IMR-90 (cell line): ENCODE measurements at regions not wholly inside any gene's neighbourhood (a gene's known extent, or its start where the extent isn't known, plus 50 kb on each side); places are given as distances from the start of the nearest gene placed in this dataset.

ENCODE experiments used
- ATAC-seq: fragments of 200-7000 bp; cut with Tn5 transposase; 2 replicates; pipeline ENCODE4 v1.9.1; 2020; ENCODE audit warnings: low read depth, mild to moderate bottlenecking, moderate library complexity
- BruUV-seq: library from RNA; stranded (reverse); fragments of 400-500 nt; replicated peaks from 2 replicates; lab custom pipeline; 2021; lab: Mats Ljungman, UMichigan
- CTCF ChIA-PET: fragments of 300-600 bp; formaldehyde crosslinking; extraction: SDS; loops from one replicate; lab custom pipeline; 2021; ENCODE audit warnings: antibody characterized with exemption; lab: Yijun Ruan, JAX
- POLR2A ChIA-PET: fragments of 300-600 bp; sonication (Branson Sonifier 250); formaldehyde crosslinking; loops from one replicate; lab custom pipeline; 2022; ENCODE audit warnings: antibody characterized with exemption; ENCODE audit not compliant: unreplicated experiment; lab: Charles Lee
- DNase-seq: peaks from one replicate; pipeline ENCODE4 v3.0.0; 2013
- H2AFZ ChIP-seq: replicated peaks from 2 replicates; pipeline ENCODE3; 2013; ENCODE audit warnings: low read length, mild to moderate bottlenecking; ENCODE audit not compliant: poor library complexity
- H2AK5ac ChIP-seq: 2 replicates; pipeline ENCODE4 v1.6.1; 2013; ENCODE audit warnings: low read depth, low read length, inconsistent platforms
- H2AK9ac ChIP-seq: replicated peaks from 2 replicates; pipeline ENCODE3; 2013; ENCODE audit warnings: mild to moderate bottlenecking, low read depth, low read length, moderate library complexity; ENCODE audit not compliant: poor library complexity
- H2BK120ac ChIP-seq: 2 replicates; pipeline ENCODE4 v1.6.1; 2013; ENCODE audit warnings: low read depth, low read length, inconsistent platforms
- H2BK15ac ChIP-seq: 3 replicates; pipeline ENCODE4 v1.6.1; 2013; ENCODE audit warnings: low read depth, low read length, inconsistent platforms
- H2BK20ac ChIP-seq: 2 replicates; pipeline ENCODE4 v1.6.1; 2013; ENCODE audit warnings: low read depth, mild to moderate bottlenecking, inconsistent platforms, low read length, moderate library complexity
- H2BK5ac ChIP-seq: 2 replicates; pipeline ENCODE4 v1.6.1; 2013; ENCODE audit warnings: mild to moderate bottlenecking, low read depth, low read length, inconsistent platforms; ENCODE audit not compliant: poor library complexity, severe bottlenecking
- H3K14ac ChIP-seq: replicated peaks from 2 replicates; pipeline ENCODE4 v1.6.1; 2013; ENCODE audit warnings: low read depth, low read length, inconsistent platforms
- H3K18ac ChIP-seq: 2 replicates; pipeline ENCODE4 v1.6.1; 2013; ENCODE audit warnings: low read depth, low read length, control low read depth
- H3K23ac ChIP-seq: 2 replicates; pipeline ENCODE4 v1.6.1; 2013; ENCODE audit warnings: low read depth, low read length, inconsistent platforms
- H3K27ac ChIP-seq: 2 replicates; pipeline ENCODE4 v1.5.1; 2013; ENCODE audit warnings: mild to moderate bottlenecking, control low read depth, low read length; ENCODE audit not compliant: insufficient read depth
- H3K27me3 ChIP-seq: 2 replicates; pipeline ENCODE4 v1.6.1; 2013; ENCODE audit warnings: low read length; ENCODE audit not compliant: control insufficient read depth, insufficient read depth
- H3K36me3 ChIP-seq: 2 replicates; pipeline ENCODE4 v1.6.1; 2013; ENCODE audit warnings: low read length, mixed read lengths; ENCODE audit not compliant: control insufficient read depth, insufficient read depth
- H3K4ac ChIP-seq: 2 replicates; pipeline ENCODE4 v1.6.1; 2013; ENCODE audit warnings: low read depth, low read length, inconsistent platforms
- H3K4me1 ChIP-seq: 2 replicates; pipeline ENCODE4 v1.6.1; 2013; ENCODE audit warnings: low read length, mixed read lengths; ENCODE audit not compliant: control insufficient read depth, insufficient read depth
- H3K4me2 ChIP-seq: 2 replicates; pipeline ENCODE4 v1.6.1; 2013; ENCODE audit warnings: low read depth, mild to moderate bottlenecking, control low read depth, low read length, moderate library complexity
- H3K4me3 ChIP-seq: 2 replicates; pipeline ENCODE4 v1.5.1; 2013; ENCODE audit warnings: low read depth, mild to moderate bottlenecking, control low read depth, low read length, moderate library complexity; ENCODE audit not compliant: insufficient read depth
- H3K56ac ChIP-seq: 2 replicates; pipeline ENCODE4 v1.6.1; 2013; ENCODE audit warnings: low read length, inconsistent platforms; ENCODE audit not compliant: insufficient read depth; ENCODE audit errors: extremely low read depth
- H3K79me1 ChIP-seq, 2 experiments: 2 replicates each; pipeline ENCODE4 v1.6.1; 2013; ENCODE audit warnings: low read length in 2 of 2, inconsistent platforms in 1 of 2, low read depth in 1 of 2
- H3K9ac ChIP-seq: 2 replicates; pipeline ENCODE4 v1.6.1; 2013; ENCODE audit warnings: low read depth, low read length, control low read depth
- H3K9me1 ChIP-seq: 2 replicates; pipeline ENCODE4 v1.6.1; 2013; ENCODE audit warnings: low read length, inconsistent platforms; ENCODE audit not compliant: insufficient read depth
- H3K9me3 ChIP-seq: 2 replicates; pipeline ENCODE4 v1.6.1; 2013; ENCODE audit warnings: low read length; ENCODE audit not compliant: control insufficient read depth, insufficient read depth
- H4K20me1 ChIP-seq: 2 replicates; pipeline ENCODE4 v1.6.1; 2013; ENCODE audit warnings: low read length, inconsistent platforms; ENCODE audit not compliant: insufficient read depth
- H4K5ac ChIP-seq: 2 replicates; pipeline ENCODE4 v1.6.1; 2013; ENCODE audit warnings: mild to moderate bottlenecking, low read depth, low read length, control low read depth
- H4K8ac ChIP-seq, 2 experiments: 2 replicates each; pipeline ENCODE4 v1.6.1; 2013; ENCODE audit warnings: low read depth in 2 of 2, low read length in 2 of 2, control low read depth in 1 of 2, inconsistent platforms in 1 of 2
- H4K91ac ChIP-seq: 2 replicates; pipeline ENCODE4 v1.6.1; 2013; ENCODE audit warnings: low read depth, low read length, inconsistent platforms; ENCODE audit not compliant: insufficient read depth
- BHLHE40 ChIP-seq: fragments of 150-350 bp; IDR thresholded peaks from 2 replicates; pipeline ENCODE4 v1.6.1; 2016; ENCODE audit warnings: mild to moderate bottlenecking, low read depth, low read length
- CEBPB ChIP-seq: IDR thresholded peaks from 2 replicates; pipeline ENCODE4 v1.6.1; 2012; ENCODE audit warnings: low read depth, low read length, improper control_type of control experiment
- CHD1 ChIP-seq: IDR thresholded peaks from 2 replicates; pipeline ENCODE4 v1.6.1; 2012; ENCODE audit warnings: low read depth, low read length, improper control_type of control experiment
- CTCF ChIP-seq: conservative IDR thresholded peaks from 2 replicates; pipeline ENCODE4 v1.5.1; 2012; ENCODE audit warnings: mild to moderate bottlenecking, low read depth, low read length, improper control_type of control experiment
- ELK1 ChIP-seq: fragments of 150-350 bp; IDR thresholded peaks from 2 replicates; pipeline ENCODE4 v1.6.1; 2016; ENCODE audit warnings: low read depth, mild to moderate bottlenecking, low read length, moderate library complexity, borderline replicate concordance
- MAFK ChIP-seq: IDR thresholded peaks from 2 replicates; pipeline ENCODE4 v1.6.1; 2012; ENCODE audit warnings: low read depth, low read length, improper control_type of control experiment
- MAZ ChIP-seq: IDR thresholded peaks from 2 replicates; pipeline ENCODE4 v1.6.1; 2012; ENCODE audit warnings: low read depth, mild to moderate bottlenecking, low read length, improper control_type of control experiment, moderate library complexity, borderline replicate concordance
- MXI1 ChIP-seq: IDR thresholded peaks from 2 replicates; pipeline ENCODE4 v1.6.1; 2012; ENCODE audit warnings: low read depth, mild to moderate bottlenecking, low read length, moderate library complexity, borderline replicate concordance
- NFE2L2 ChIP-seq: fragments of 150-350 bp; IDR thresholded peaks from 2 replicates; pipeline ENCODE4 v1.6.1; 2016; ENCODE audit warnings: low read depth, mild to moderate bottlenecking, low read length
- POLR2A ChIP-seq: IDR thresholded peaks from 2 replicates; pipeline ENCODE4 v1.6.1; 2012; ENCODE audit warnings: mild to moderate bottlenecking, low read depth, low read length
- RAD21 ChIP-seq: IDR thresholded peaks from 2 replicates; pipeline ENCODE4 v1.6.1; 2012; ENCODE audit warnings: low read length, improper control_type of control experiment
- RCOR1 ChIP-seq: IDR thresholded peaks from 2 replicates; pipeline ENCODE4 v1.6.1; 2012; ENCODE audit warnings: mild to moderate bottlenecking, low read length, improper control_type of control experiment; ENCODE audit not compliant: insufficient replicate concordance
- RFX5 ChIP-seq: IDR thresholded peaks from 2 replicates; pipeline ENCODE4 v1.8.0; 2012; ENCODE audit warnings: low read depth, mild to moderate bottlenecking, low read length, moderate library complexity
- SMC3 ChIP-seq: fragments of 150-350 bp; IDR thresholded peaks from 2 replicates; pipeline ENCODE4 v1.6.1; 2016; ENCODE audit warnings: low read depth, mild to moderate bottlenecking, antibody characterized with exemption, low read length, moderate library complexity
- USF2 ChIP-seq: fragments of 150-350 bp; IDR thresholded peaks from 2 replicates; pipeline ENCODE4 v1.6.1; 2017; ENCODE audit warnings: mild to moderate bottlenecking, antibody characterized with exemption, low read length, low read depth
- WGBS, 2 experiments: methylation state at CpG; one replicate each; pipeline versions ENCODE4 v1.1.5 to v1.1.7; 2013; ENCODE audit warnings: missing lambda C conversion rate in 2 of 2; ENCODE audit not compliant: insufficient read length in 1 of 2; ENCODE audit errors: extremely low coverage in 2 of 2; 5-methylcytosine and 5-hydroxymethylcytosine counted together
- dilution Hi-C: fragments of 300-500 bp; cut with HindIII; formaldehyde crosslinking; loops from one replicate; pipeline ENCODE4 v1.14.3; 2018; ENCODE audit warnings: low sequenced_read_pairs; ENCODE audit not compliant: unreplicated experiment
- in situ Hi-C: fragments of 300-500 bp; cut with MboI; formaldehyde crosslinking; loops from 3 replicates; pipeline ENCODE4 v1.14.3; 2019; ENCODE audit warnings: low sequenced_read_pairs, inconsistent platforms, mixed read lengths
- intact Hi-C: fragments of 100-400 bp; cut with micrococcal nuclease; formaldehyde crosslinking; loops from 2 replicates; pipeline ENCODE4 v1.10.0; 2022

- no peak overlapping the region for H3K4ac ChIP-seq
- no peak overlapping the region for H2BK5ac ChIP-seq
- H4K20me1 ChIP-seq, result no peaks in the 10 kb centered on the region
- no peaks in the 10 kb centered on the region for H3K27me3 ChIP-seq
- no peaks in the 10 kb centered on the region for H3K36me3 ChIP-seq
- H2BK15ac ChIP-seq, result no peak overlapping the region
- POLR2A ChIA-PET, result no interaction called here
- H2AFZ ChIP-seq, result no peak overlapping the region
- DNase-seq (no peak), ATAC-seq (no peak)
- H3K18ac ChIP-seq, result no peak overlapping the region
- no peaks in the 10 kb centered on the region for H3K9me1 ChIP-seq
- H3K23ac ChIP-seq, result no peak overlapping the region
- no TSS peak for BruUV-seq
- H3K14ac ChIP-seq, result no peak overlapping the region
- intact Hi-C loops (no loop called here), dilution Hi-C loops (no loop called here), in situ Hi-C loops (no loop called here)
- H3K9ac ChIP-seq, result no peak overlapping the region
- H2BK20ac ChIP-seq, result no peak overlapping the region; the same call in 1 of the 2 replicates
- no peak overlapping the region for H3K27ac ChIP-seq
- no peak overlapping the region for H3K4me3 ChIP-seq
- H2AK5ac ChIP-seq, result no peak overlapping the region; the same call in 1 of the 2 replicates
- no peak overlapping the region for H3K4me2 ChIP-seq
- H2AK9ac ChIP-seq, result no peak overlapping the region
- no peak overlapping the region for H3K56ac ChIP-seq
- H4K91ac ChIP-seq, result no peak overlapping the region
- no peaks in the 10 kb centered on the region for H3K9me3 ChIP-seq
- no peak overlapping the region for H4K5ac ChIP-seq
- H4K8ac ChIP-seq, result no peak overlapping the region
- CTCF ChIA-PET, result no interaction called here
- no peak overlapping the region for H2BK120ac ChIP-seq
- WGBS, 2 experiments, result 89% methylated on average over 3 of the region's 14 CpGs; no CpG with 5 or more reads in 1 of the 2 experiments
- no peaks in the 10 kb centered on the region for H3K79me1 ChIP-seq
- H3K4me1 ChIP-seq, result no peaks in the 10 kb centered on the region
- TF ChIP-seq MAZ, result no peak
- TF ChIP-seq RAD21, result no peak
- no peak for TF ChIP-seq BHLHE40
- TF ChIP-seq SMC3, result no peak
- no peak for TF ChIP-seq CHD1
- no peak for TF ChIP-seq CEBPB
- no peak for TF ChIP-seq RCOR1
- no peak for TF ChIP-seq USF2
- TF ChIP-seq MXI1, result no peak
- TF ChIP-seq ELK1, result no peak
- no peak for TF ChIP-seq MAFK
- TF ChIP-seq CTCF, result no peak
- TF ChIP-seq POLR2A, result no peak
- TF ChIP-seq RFX5, result no peak
- TF ChIP-seq NFE2L2, result no peak
These were observed 308.2 kb downstream of the ZNF608 start for GRCh38 chr5:124438026-124438902.
